GM10266 (cell line): ENCODE measurements at regions not wholly inside any gene's neighbourhood (a gene's known extent, or its start where the extent isn't known, plus 50 kb on each side); places are given as distances from the start of the nearest gene placed in this dataset.
"Not testable (repeated sequence)": the region's sequence is repeated elsewhere in the genome, so short reads cannot be mapped to it uniquely, and the experiment has no call there.

ENCODE experiments used
- DNase-seq: peaks from one replicate; pipeline ENCODE4 v3.0.0; 2012; ENCODE audit errors: extremely low spot score
- TF ChIP-seq, protein P1 (sequence below): IDR thresholded peaks from 2 replicates; pipeline ENCODE4 v1.5.1; 2012; ENCODE audit warnings: mild to moderate bottlenecking, low read depth; ENCODE audit not compliant: control insufficient read depth, insufficient read depth; ENCODE audit errors: missing control alignments

- no peak for DNase-seq
- TF ChIP-seq, protein P1, sequence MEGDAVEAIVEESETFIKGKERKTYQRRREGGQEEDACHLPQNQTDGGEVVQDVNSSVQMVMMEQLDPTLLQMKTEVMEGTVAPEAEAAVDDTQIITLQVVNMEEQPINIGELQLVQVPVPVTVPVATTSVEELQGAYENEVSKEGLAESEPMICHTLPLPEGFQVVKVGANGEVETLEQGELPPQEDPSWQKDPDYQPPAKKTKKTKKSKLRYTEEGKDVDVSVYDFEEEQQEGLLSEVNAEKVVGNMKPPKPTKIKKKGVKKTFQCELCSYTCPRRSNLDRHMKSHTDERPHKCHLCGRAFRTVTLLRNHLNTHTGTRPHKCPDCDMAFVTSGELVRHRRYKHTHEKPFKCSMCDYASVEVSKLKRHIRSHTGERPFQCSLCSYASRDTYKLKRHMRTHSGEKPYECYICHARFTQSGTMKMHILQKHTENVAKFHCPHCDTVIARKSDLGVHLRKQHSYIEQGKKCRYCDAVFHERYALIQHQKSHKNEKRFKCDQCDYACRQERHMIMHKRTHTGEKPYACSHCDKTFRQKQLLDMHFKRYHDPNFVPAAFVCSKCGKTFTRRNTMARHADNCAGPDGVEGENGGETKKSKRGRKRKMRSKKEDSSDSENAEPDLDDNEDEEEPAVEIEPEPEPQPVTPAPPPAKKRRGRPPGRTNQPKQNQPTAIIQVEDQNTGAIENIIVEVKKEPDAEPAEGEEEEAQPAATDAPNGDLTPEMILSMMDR: no peak
Observed at GRCh38 chr17:65292430-65292829, 155.3 kb downstream of the RGS9 start.

GRCh38 chr17:65291301-65291700 lies 154.1 kb downstream of the RGS9 start:
- DNase-seq: not testable (repeated sequence)

DNA sequence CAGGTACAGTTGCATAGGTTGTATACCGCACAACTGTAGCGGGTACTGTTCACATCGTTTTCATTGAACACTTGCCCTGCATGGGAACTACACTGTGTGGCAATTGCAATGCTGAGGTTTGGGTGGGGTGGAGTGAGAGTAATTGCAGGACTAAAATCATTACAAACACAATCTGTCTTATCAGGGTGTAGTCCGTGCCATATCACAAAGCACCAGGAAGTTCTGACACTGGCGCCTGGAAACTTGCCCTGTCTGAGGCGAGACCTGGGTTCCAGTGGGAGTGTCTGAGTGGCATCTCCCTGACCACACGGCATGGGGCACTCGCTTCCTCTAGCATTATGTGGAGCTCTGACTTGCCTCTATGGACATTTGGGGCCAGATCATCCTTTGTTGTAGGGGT lies 153.4 kb downstream of the RGS9 start:
- no peak for DNase-seq
- TF ChIP-seq, protein P1: no peak

GRCh38 chr17:65290056-65290455 lies 152.9 kb downstream of the RGS9 start:
- DNase-seq: no peak
- TF ChIP-seq, protein P1: no peak

DNA sequence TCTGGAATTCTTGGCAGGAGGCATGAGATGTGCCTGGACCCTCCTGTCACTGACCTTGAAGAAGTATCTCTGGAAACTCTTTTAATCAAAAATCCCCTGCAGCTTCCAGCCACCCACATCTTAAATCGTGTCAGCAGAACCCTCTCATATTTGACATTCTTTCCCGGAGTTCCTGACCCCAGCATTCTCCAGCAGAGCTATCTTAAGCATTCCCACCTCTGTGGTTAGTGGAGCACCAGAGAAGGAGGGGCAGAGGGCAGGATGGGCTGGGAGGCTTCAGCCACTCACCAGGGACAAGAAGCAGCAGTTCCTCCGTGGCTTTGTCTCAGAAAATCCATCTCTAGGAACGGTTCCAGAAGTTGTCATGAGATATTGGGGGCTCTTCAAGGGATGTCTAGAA lies 149.9 kb downstream of the RGS9 start:
- DNase-seq: no peak
- TF ChIP-seq, protein P1: no peak

- TF ChIP-seq, protein P1: no peak
Observed at GRCh38 chr17:65283704-65284103, 146.5 kb downstream of the RGS9 start.

DNA sequence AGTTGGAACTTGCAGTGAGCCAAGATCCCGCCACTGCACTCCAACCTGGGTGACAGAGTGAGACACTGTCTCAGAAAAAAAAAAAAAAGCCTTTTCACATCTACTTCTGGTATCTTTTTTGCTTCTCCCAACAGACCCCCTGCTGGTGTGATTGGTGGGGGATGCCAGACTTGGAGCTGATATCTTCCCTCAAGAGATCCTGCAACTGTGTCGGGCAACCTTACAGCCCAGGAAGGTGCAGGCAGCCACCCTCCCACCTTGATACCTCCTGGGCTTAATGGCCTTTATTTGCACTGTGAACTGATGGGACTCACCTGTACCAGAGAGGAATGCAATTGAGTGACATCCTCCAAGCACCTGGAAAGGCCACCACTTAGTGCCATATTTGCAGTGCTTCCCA lies 142.3 kb downstream of the RGS9 start:
- TF ChIP-seq, protein P1: no peak
- DNase-seq: no peak

More at GRCh38 chr17:65283704-65284103, 146.5 kb downstream of the RGS9 start:
- DNase-seq: no peak

DNA sequence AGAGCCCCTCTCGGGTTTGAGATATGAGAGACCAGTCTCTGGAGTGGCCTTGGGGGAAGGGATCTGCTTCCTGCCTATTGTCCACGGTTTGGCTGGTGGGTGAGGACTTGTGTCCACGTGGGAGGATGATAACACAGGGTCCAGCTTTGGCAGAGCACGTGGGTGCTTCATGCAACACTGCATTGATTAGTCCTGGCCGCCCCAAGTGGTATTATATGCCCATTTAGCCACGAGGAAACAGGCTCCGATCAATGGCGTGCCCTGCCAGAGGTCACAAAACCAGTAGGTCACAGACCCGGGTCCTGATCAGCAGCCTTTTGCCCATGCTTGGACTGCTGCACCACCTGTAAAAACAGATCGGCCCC lies 141.6 kb downstream of the RGS9 start:
- no peak for DNase-seq
- TF ChIP-seq, protein P1: no peak
